HepG2 (cell line): ENCODE measurements at regions not wholly inside any gene's neighbourhood (a gene's known extent, or its start where the extent isn't known, plus 50 kb on each side); places are given as distances from the start of the nearest gene placed in this dataset.
A peak's percentile ranks its signal among the peaks of the same experiment; 100 is the strongest.

Experiments used
- ATAC-seq: fragments of 200-7000 bp; cut with Tn5 transposase; 3 replicates; pipeline ENCODE4 v1.9.1; 2020; ENCODE audit warnings: mild to moderate bottlenecking, moderate library complexity
- BruUV-seq: library from RNA; stranded (reverse); fragments of 400-500 nt; replicated peaks from 2 replicates; lab custom pipeline; 2021; lab: Mats Ljungman, UMichigan
- CTCF ChIA-PET: fragments of 300-600 bp; formaldehyde crosslinking; extraction: SDS; loops from one replicate; lab custom pipeline; 2021; ENCODE audit warnings: low total read pairs, inconsistent platforms, low intra/inter-chr PET ratio; lab: Yijun Ruan, JAX
- POLR2A ChIA-PET: fragments of 350-600 bp; sonication (Branson Sonifier 250); formaldehyde crosslinking; loops from one replicate; lab custom pipeline; 2020; ENCODE audit warnings: antibody characterized with exemption, inconsistent platforms; lab: Yijun Ruan, JAX
- DNase-seq: peaks from one replicate; pipeline ENCODE4 v3.0.0-alpha.2; 2015; ENCODE audit warnings: low spot score
- FAIRE-seq: peaks from 3 replicates; lab custom pipeline; 2011; peaks lifted over from hg19 to GRCh38; lab: Jason Lieb, UNC
- H2AFZ ChIP-seq: one replicate; pipeline ENCODE4 v1.6.1; 2011; ENCODE audit warnings: low read length, inconsistent platforms
- H3K27ac ChIP-seq: fragments of 300-600 bp; 3 replicates; pipeline ENCODE4 v1.8.0; 2011; ENCODE audit warnings: mixed run types, mild to moderate bottlenecking, mixed read lengths, low read length, inconsistent platforms; ENCODE audit not compliant: insufficient read depth; ENCODE audit errors: extremely low read length
- H3K27me3 ChIP-seq, 2 experiments: fragments of 200-600 bp in 1 of 2; 2 replicates in 1 of 2; 3 replicates in 1 of 2; pipeline versions ENCODE4 v1.6.0 to v1.8.0; 2011; ENCODE audit warnings: low read length in 2 of 2, mild to moderate bottlenecking in 2 of 2, moderate library complexity in 2 of 2, inconsistent platforms in 1 of 2; ENCODE audit not compliant: insufficient read depth in 2 of 2, control insufficient read depth in 1 of 2
- H3K36me3 ChIP-seq, 2 experiments: fragments of 200-600 bp in 1 of 2; replicated peaks in 1 of 2; 2 replicates in 1 of 2; 3 replicates in 1 of 2; pipeline versions ENCODE4 v1.5.1 to v1.8.0; 2011; ENCODE audit warnings: low read length in 2 of 2, inconsistent platforms in 1 of 2; ENCODE audit not compliant: insufficient read depth in 2 of 2, control insufficient read depth in 1 of 2
- H3K4me1 ChIP-seq: 2 replicates; pipeline ENCODE4 v1.5.1; 2012; ENCODE audit warnings: low read length, inconsistent platforms; ENCODE audit not compliant: insufficient read depth
- H3K4me2 ChIP-seq: 2 replicates; pipeline ENCODE4 v1.6.0; 2011; ENCODE audit warnings: low read depth, low read length, inconsistent platforms
- H3K4me3 ChIP-seq, 3 experiments: fragments of 200-600 bp in 1 of 3; sonication (generic), shearing (Covaris generic) in 1 of 3; replicated peaks in 1 of 3; 2 replicates each; pipeline ENCODE4 v1.5.1; 2011 to 2016; ENCODE audit warnings: low read length in 3 of 3, inconsistent platforms in 2 of 3, low read depth in 2 of 3, mild to moderate bottlenecking in 2 of 3, control low read depth in 1 of 3, mixed read lengths in 1 of 3; ENCODE audit not compliant: insufficient read depth in 1 of 3
- H3K79me2 ChIP-seq: one replicate; pipeline ENCODE4 v1.6.1; 2011; ENCODE audit warnings: low read length, inconsistent platforms; ENCODE audit not compliant: insufficient read depth
- H3K9ac ChIP-seq: 2 replicates; pipeline ENCODE4 v1.6.0; 2011; ENCODE audit warnings: mild to moderate bottlenecking, low read depth, low read length, inconsistent platforms; ENCODE audit not compliant: insufficient read depth
- H3K9me3 ChIP-seq: 2 replicates; pipeline ENCODE4 v1.5.1; 2012; ENCODE audit warnings: mild to moderate bottlenecking, low read length
- H4K20me1 ChIP-seq: 2 replicates; pipeline ENCODE4 v1.6.0; 2011; ENCODE audit warnings: inconsistent platforms, mild to moderate bottlenecking, low read length, moderate library complexity; ENCODE audit not compliant: insufficient read depth
- CEBPG ChIP-seq: IDR thresholded peaks from 2 replicates; pipeline ENCODE4 v1.6.1; 2016
- HNF4A ChIP-seq: sonication (generic); formaldehyde crosslinking; IDR thresholded peaks from 2 replicates; pipeline ENCODE4 v1.4.0; 2020; ENCODE audit warnings: missing genetic modification reagents
- JUND ChIP-seq: sonication (generic); formaldehyde crosslinking; IDR thresholded peaks from 2 replicates; pipeline ENCODE4 v1.8.0; 2022; ENCODE audit warnings: mild to moderate bottlenecking, missing genetic modification reagents
- MXI1 ChIP-seq: IDR thresholded peaks from 3 replicates; pipeline ENCODE4 v1.6.1; 2012; ENCODE audit warnings: low read depth, low read length, inconsistent platforms, borderline replicate concordance
- TCF12 ChIP-seq, 2 experiments: fragments of 450-650 bp in 1 of 2; sonication (generic) in 1 of 2; formaldehyde crosslinking in 1 of 2; IDR thresholded peaks; 2 replicates each; pipeline versions ENCODE4 v1.6.1 to v1.8.0; 2017 to 2022; ENCODE audit warnings: antibody characterized with exemption in 1 of 2, mild to moderate bottlenecking in 1 of 2, missing genetic modification reagents in 1 of 2, moderate library complexity in 1 of 2
- ZNF17 ChIP-seq: sonication (generic); formaldehyde crosslinking; IDR thresholded peaks from 2 replicates; pipeline ENCODE4 v1.5.0; 2020; ENCODE audit warnings: mild to moderate bottlenecking, missing genetic modification reagents
- ZNF251 ChIP-seq: sonication (generic); formaldehyde crosslinking; IDR thresholded peaks from 2 replicates; pipeline ENCODE4 v1.9.0; 2021; ENCODE audit warnings: mild to moderate bottlenecking, missing genetic modification reagents
- ZNF570 ChIP-seq: sonication (generic); formaldehyde crosslinking; IDR thresholded peaks from 2 replicates; pipeline ENCODE4 v1.4.0; 2020; ENCODE audit warnings: mild to moderate bottlenecking, missing genetic modification reagents, borderline replicate concordance
- ZNF619 ChIP-seq: sonication (generic); formaldehyde crosslinking; IDR thresholded peaks from 2 replicates; pipeline ENCODE4 v1.4.0; 2020; ENCODE audit warnings: mild to moderate bottlenecking, missing genetic modification reagents
- ZNF678 ChIP-seq: sonication (generic); formaldehyde crosslinking; IDR thresholded peaks from 2 replicates; pipeline ENCODE4 v1.4.0; 2020; ENCODE audit warnings: mild to moderate bottlenecking, missing genetic modification reagents
- ZSCAN22 ChIP-seq: sonication (generic); formaldehyde crosslinking; IDR thresholded peaks from 2 replicates; pipeline ENCODE4 v1.4.0; 2020; ENCODE audit warnings: mild to moderate bottlenecking, missing genetic modification reagents
- WGBS: methylation state at CpG from one replicate; pipeline ENCODE4 v1.1.6; 2017; ENCODE audit warnings: low lambda C conversion rate; 5-methylcytosine and 5-hydroxymethylcytosine counted together
- in situ Hi-C: cut with HindIII; loops from 2 replicates; pipeline ENCODE4 v1.10.0; 2017; ENCODE audit warnings: low pct_unique_long_range_greater_than_20kb; ENCODE audit not compliant: extremely low pct_ligation_motif_present
- intact Hi-C: fragments of 100-400 bp; cut with micrococcal nuclease; formaldehyde crosslinking; loops from one replicate; pipeline ENCODE4 v1.10.0; 2022; ENCODE audit not compliant: unreplicated experiment
- TF ChIP-seq, protein P1 (sequence below): sonication (generic); formaldehyde crosslinking; IDR thresholded peaks from 2 replicates; pipeline ENCODE4 v1.4.0; 2020; ENCODE audit warnings: mild to moderate bottlenecking, missing genetic modification reagents
- TF ChIP-seq, protein P2 (sequence below): sonication (generic); formaldehyde crosslinking; IDR thresholded peaks from 2 replicates; pipeline ENCODE4 v1.5.0; 2020; ENCODE audit warnings: missing genetic modification reagents, mild to moderate bottlenecking, borderline replicate concordance

DNA sequence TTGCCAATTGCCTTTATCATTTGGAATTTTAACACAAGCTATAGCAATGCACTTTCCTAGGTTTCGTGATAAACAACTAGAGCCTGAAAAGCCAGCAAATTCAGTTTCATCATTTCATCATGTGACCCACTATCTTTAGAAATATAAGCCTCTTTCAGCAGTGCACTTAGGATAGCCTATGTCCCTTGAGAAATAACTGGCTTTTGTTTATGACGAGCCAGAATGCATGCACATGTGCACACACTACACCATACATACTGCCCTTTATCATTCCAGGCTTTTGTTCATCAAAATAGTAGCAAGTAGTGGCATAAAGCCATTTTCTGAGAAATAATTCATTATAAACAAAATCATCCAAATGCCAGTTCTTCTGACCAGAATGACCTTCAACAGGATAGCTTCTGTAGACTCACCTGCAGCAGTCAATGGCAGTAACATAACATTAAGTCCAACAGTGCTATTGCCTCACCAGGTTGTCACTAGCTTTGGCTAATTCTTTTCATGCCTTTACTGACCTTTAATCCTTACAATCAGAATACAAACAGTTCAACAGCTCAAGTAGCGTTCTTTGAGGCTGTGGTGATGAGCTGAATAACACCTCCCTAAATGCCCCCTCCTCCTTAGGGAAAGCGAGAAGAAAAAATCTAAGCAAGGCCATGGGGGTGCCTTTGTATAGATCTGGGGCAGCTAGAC is 132.3 kb upstream of the SMARCA2 start:
- WGBS = 17% methylated on average over 3 of the region's 4 CpGs
- Histone ChIP-seq H3K27ac (no peak overlapping the region), H3K27me3 (no peaks in the 10 kb centered on the region), H4K20me1 (no peaks in the 10 kb centered on the region), H3K36me3 (no peaks in the 10 kb centered on the region), H2AFZ (no peak overlapping the region), H3K4me2 (no peak overlapping the region), H3K9ac (no peak overlapping the region), H3K79me2 (no peaks in the 10 kb centered on the region), H3K4me1 (no peaks in the 10 kb centered on the region), H3K4me3 (no peak overlapping the region), H3K9me3 (no peaks in the 10 kb centered on the region)
- POLR2A ChIA-PET = no interaction called here
- TF ChIP-seq ZNF570 (CRISPR knock-in tag) = no peak
- 0 out of 2 replicates have a peak, but pooled peaks have one; percentile 21 for TF ChIP-seq CEBPG
- TF ChIP-seq HNF4A (CRISPR knock-in tag) = peak; percentile 32; the same call in 1 of the 2 replicates
- TF ChIP-seq ZNF251 (CRISPR knock-in tag) = no peak
- no TSS peak for BruUV-seq
- intact Hi-C loops (no loop called here), in situ Hi-C loops (no loop called here)
- ATAC-seq = peak; percentile 88
- CTCF ChIA-PET = no interaction called here
- DNase-seq = no peak
- FAIRE-seq = no peak

DNA sequence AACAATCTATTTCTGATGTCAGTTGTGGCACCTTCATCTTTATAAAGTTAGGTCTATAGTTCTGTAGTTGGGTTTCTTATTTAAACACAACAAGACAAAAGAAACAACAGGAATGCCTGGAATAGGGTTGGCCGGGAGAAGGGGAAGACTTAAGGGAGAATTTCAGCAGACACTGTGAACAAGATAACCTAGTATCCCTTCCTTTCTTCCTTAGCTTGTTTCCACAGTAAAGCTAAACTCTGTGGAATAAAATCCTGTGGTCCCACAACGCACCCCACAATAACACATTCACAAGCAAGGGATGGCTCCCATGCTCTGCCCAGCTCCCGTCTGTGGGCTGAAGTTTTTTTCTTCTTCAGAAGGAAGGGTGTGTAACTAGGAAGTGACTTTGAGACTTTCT is 124.9 kb upstream of the SMARCA2 start:
- ATAC-seq (no peak), DNase-seq (no peak), FAIRE-seq (no peak)
- intact Hi-C loops (no loop called here), in situ Hi-C loops (no loop called here)
- Histone ChIP-seq H3K79me2 (no peaks in the 10 kb centered on the region), H3K27ac (no peak overlapping the region), H3K9me3 (no peaks in the 10 kb centered on the region), H3K27me3 (no peaks in the 10 kb centered on the region), H3K4me2 (no peak overlapping the region), H2AFZ (no peak overlapping the region), H3K4me3 (no peak overlapping the region), H3K36me3 (no peaks in the 10 kb centered on the region), H3K4me1 (no peaks in the 10 kb centered on the region), H4K20me1 (no peaks in the 10 kb centered on the region), H3K9ac (no peak overlapping the region)
- ChIA-PET CTCF (no interaction called here), POLR2A (no interaction called here)
- BruUV-seq = no TSS peak
- WGBS = 27% methylated on average over 3 of the region's 3 CpGs
- TF ChIP-seq JUND (no peak), ZNF17 (CRISPR knock-in tag) (no peak), ZNF678 (no peak), ZNF619 (CRISPR knock-in tag) (no peak), ZSCAN22 (CRISPR knock-in tag) (no peak), MXI1 (no peak), TCF12 (IDR thresholded peaks at IDR 0.05) (no peak), TCF12 (CRISPR knock-in tag; IDR thresholded peaks at IDR 0.05) (no peak)
- TF ChIP-seq, protein P1, sequence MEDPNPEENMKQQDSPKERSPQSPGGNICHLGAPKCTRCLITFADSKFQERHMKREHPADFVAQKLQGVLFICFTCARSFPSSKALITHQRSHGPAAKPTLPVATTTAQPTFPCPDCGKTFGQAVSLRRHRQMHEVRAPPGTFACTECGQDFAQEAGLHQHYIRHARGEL (CRISPR knock-in tag) = no peak
- TF ChIP-seq, protein P2, sequence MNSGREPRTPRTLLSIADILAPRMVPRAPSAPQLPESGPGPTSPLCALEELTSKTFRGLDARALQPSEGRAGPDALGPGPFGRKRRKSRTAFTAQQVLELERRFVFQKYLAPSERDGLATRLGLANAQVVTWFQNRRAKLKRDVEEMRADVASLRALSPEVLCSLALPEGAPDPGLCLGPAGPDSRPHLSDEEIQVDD (CRISPR knock-in tag) = no peak
